Astrocyte (in vitro differentiated cells and primary cell): ENCODE measurements at regions not wholly inside any gene's neighbourhood (a gene's known extent, or its start where the extent isn't known, plus 50 kb on each side); places are given as distances from the start of the nearest gene placed in this dataset.

Experiments used
- DNase-seq: peaks from one replicate; pipeline ENCODE4 v3.0.0-alpha.2; 2010; ENCODE audit warnings: low read depth
- FAIRE-seq: peaks from 2 replicates; lab custom pipeline; 2011; peaks lifted over from hg19 to GRCh38; lab: Jason Lieb, UNC
- H2AFZ ChIP-seq: 2 replicates; pipeline ENCODE4 v1.6.0; 2012; ENCODE audit warnings: low read depth, low read length, inconsistent platforms
- H3K27ac ChIP-seq: 2 replicates; pipeline ENCODE4 v1.5.1; 2011; ENCODE audit warnings: low read depth, low read length, inconsistent platforms
- H3K27me3 ChIP-seq: 2 replicates; pipeline ENCODE4 v1.6.0; 2011; ENCODE audit warnings: low read length, inconsistent platforms; ENCODE audit not compliant: insufficient read depth
- H3K36me3 ChIP-seq: 2 replicates; pipeline ENCODE4 v1.5.1; 2011; ENCODE audit warnings: low read length, inconsistent platforms; ENCODE audit not compliant: insufficient read depth
- H3K4me1 ChIP-seq: 2 replicates; pipeline ENCODE4 v1.5.1; 2011; ENCODE audit warnings: low read length, inconsistent platforms; ENCODE audit not compliant: insufficient read depth
- H3K4me2 ChIP-seq: 2 replicates; pipeline ENCODE4 v1.6.0; 2012; ENCODE audit warnings: low read length, inconsistent platforms
- H3K4me3 ChIP-seq: 2 replicates; pipeline ENCODE4 v1.5.1; 2011; ENCODE audit warnings: low read depth, mild to moderate bottlenecking, low read length, inconsistent platforms; ENCODE audit not compliant: insufficient read depth
- H3K79me2 ChIP-seq: 2 replicates; pipeline ENCODE4 v1.6.0; 2012; ENCODE audit warnings: mild to moderate bottlenecking, low read length, inconsistent platforms; ENCODE audit not compliant: insufficient read depth
- H3K9ac ChIP-seq: 2 replicates; pipeline ENCODE4 v1.6.0; 2012; ENCODE audit warnings: mild to moderate bottlenecking, low read length, inconsistent platforms
- H3K9me3 ChIP-seq: 2 replicates; pipeline ENCODE4 v1.5.1; 2012; ENCODE audit warnings: low read depth, mild to moderate bottlenecking, low read length, inconsistent platforms; ENCODE audit not compliant: insufficient read depth
- H4K20me1 ChIP-seq: 2 replicates; pipeline ENCODE4 v1.6.0; 2012; ENCODE audit warnings: low read length, inconsistent platforms; ENCODE audit not compliant: insufficient read depth
- H3K27ac Mint-ChIP-seq: one replicate; pipeline ENCODE4 v1.8.0; 2021; ENCODE audit warnings: mild to moderate bottlenecking, mixed read lengths; ENCODE audit not compliant: unreplicated experiment
- H3K27me3 Mint-ChIP-seq: one replicate; pipeline ENCODE4 v1.8.0; 2021; ENCODE audit warnings: low read depth, mixed read lengths; ENCODE audit not compliant: unreplicated experiment
- H3K36me3 Mint-ChIP-seq: one replicate; pipeline ENCODE4 v1.8.0; 2021; ENCODE audit warnings: low read depth, mixed read lengths; ENCODE audit not compliant: unreplicated experiment
- H3K4me1 Mint-ChIP-seq: one replicate; pipeline ENCODE4 v1.8.0; 2021; ENCODE audit warnings: low read depth, mixed read lengths; ENCODE audit not compliant: unreplicated experiment
- H3K4me3 Mint-ChIP-seq: one replicate; pipeline ENCODE4 v1.8.0; 2021; ENCODE audit warnings: mild to moderate bottlenecking, moderate library complexity, mixed read lengths; ENCODE audit not compliant: unreplicated experiment
- H3K9me3 Mint-ChIP-seq: one replicate; pipeline ENCODE4 v1.8.0; 2021; ENCODE audit warnings: mild to moderate bottlenecking, mixed read lengths; ENCODE audit not compliant: unreplicated experiment
- EZH2 ChIP-seq: IDR thresholded peaks from 2 replicates; pipeline ENCODE4 v1.6.1; 2012; ENCODE audit warnings: mild to moderate bottlenecking, low read length, inconsistent platforms; ENCODE audit not compliant: insufficient read depth
- TF ChIP-seq, protein P1 (sequence below): IDR thresholded peaks from 2 replicates; pipeline ENCODE4 v1.5.1; 2011; ENCODE audit warnings: low read depth, mild to moderate bottlenecking, inconsistent platforms, low read length, moderate library complexity; ENCODE audit not compliant: insufficient read depth

- no peak overlapping the region for H3K4me3 ChIP-seq
- no peaks in the 10 kb centered on the region for H3K36me3 Mint-ChIP-seq
- no peaks in the 10 kb centered on the region for H3K36me3 ChIP-seq
- H3K9ac ChIP-seq: no peak overlapping the region
- H3K27me3 Mint-ChIP-seq: no peaks in the 10 kb centered on the region
- H3K27ac ChIP-seq: no peak overlapping the region
- H3K27ac Mint-ChIP-seq: no peak overlapping the region
- no peak overlapping the region for H3K4me2 ChIP-seq
- no peaks in the 10 kb centered on the region for H3K9me3 ChIP-seq
- H3K4me1 Mint-ChIP-seq: no peaks in the 10 kb centered on the region
- no peaks in the 10 kb centered on the region for H3K27me3 ChIP-seq
- H4K20me1 ChIP-seq: no peaks in the 10 kb centered on the region
- no peaks in the 10 kb centered on the region for H3K79me2 ChIP-seq
- DNase-seq (no peak), FAIRE-seq (no peak)
- H3K4me1 ChIP-seq: no peaks in the 10 kb centered on the region
- H3K4me3 Mint-ChIP-seq: no peak overlapping the region
- no peaks in the 10 kb centered on the region for H3K9me3 Mint-ChIP-seq
- no peak for TF ChIP-seq EZH2
- TF ChIP-seq, protein P1, sequence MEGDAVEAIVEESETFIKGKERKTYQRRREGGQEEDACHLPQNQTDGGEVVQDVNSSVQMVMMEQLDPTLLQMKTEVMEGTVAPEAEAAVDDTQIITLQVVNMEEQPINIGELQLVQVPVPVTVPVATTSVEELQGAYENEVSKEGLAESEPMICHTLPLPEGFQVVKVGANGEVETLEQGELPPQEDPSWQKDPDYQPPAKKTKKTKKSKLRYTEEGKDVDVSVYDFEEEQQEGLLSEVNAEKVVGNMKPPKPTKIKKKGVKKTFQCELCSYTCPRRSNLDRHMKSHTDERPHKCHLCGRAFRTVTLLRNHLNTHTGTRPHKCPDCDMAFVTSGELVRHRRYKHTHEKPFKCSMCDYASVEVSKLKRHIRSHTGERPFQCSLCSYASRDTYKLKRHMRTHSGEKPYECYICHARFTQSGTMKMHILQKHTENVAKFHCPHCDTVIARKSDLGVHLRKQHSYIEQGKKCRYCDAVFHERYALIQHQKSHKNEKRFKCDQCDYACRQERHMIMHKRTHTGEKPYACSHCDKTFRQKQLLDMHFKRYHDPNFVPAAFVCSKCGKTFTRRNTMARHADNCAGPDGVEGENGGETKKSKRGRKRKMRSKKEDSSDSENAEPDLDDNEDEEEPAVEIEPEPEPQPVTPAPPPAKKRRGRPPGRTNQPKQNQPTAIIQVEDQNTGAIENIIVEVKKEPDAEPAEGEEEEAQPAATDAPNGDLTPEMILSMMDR: no peak
- no peak overlapping the region for H2AFZ ChIP-seq
These were observed 740.5 kb downstream of the CBLN4 start for GRCh38 chr20:55264703-55265239.

GRCh38 chr20:55258559-55258958 is 746.8 kb downstream of the CBLN4 start:
- no peaks in the 10 kb centered on the region for H3K27me3 ChIP-seq
- Mint-ChIP-seq H3K4me3 (no peak overlapping the region), H3K27me3 (no peaks in the 10 kb centered on the region)

GRCh38 chr20:55255016-55255415 is 750.3 kb downstream of the CBLN4 start:
- Mint-ChIP-seq H3K4me3 (no peak overlapping the region), H3K36me3 (no peaks in the 10 kb centered on the region), H3K27ac (no peak overlapping the region), H3K9me3 (peaks cover 7% of the 10 kb centered on the region), H3K4me1 (no peaks in the 10 kb centered on the region), H3K27me3 (no peaks in the 10 kb centered on the region)
- Histone ChIP-seq H3K27me3 (no peaks in the 10 kb centered on the region), H3K27ac (no peak overlapping the region), H2AFZ (no peak overlapping the region), H3K4me2 (no peak overlapping the region), H3K9ac (no peak overlapping the region), H3K36me3 (no peaks in the 10 kb centered on the region), H4K20me1 (no peaks in the 10 kb centered on the region), H3K4me3 (no peak overlapping the region), H3K4me1 (no peaks in the 10 kb centered on the region), H3K9me3 (no peaks in the 10 kb centered on the region), H3K79me2 (no peaks in the 10 kb centered on the region)
- TF ChIP-seq EZH2: no peak
- TF ChIP-seq, protein P1: no peak
- FAIRE-seq (no peak), DNase-seq (no peak)

More at GRCh38 chr20:55258559-55258958, 746.8 kb downstream of the CBLN4 start:
- H3K4me1 Mint-ChIP-seq: no peaks in the 10 kb centered on the region
- Histone ChIP-seq H3K4me3 (no peak overlapping the region), H3K36me3 (no peaks in the 10 kb centered on the region), H3K4me1 (no peaks in the 10 kb centered on the region), H3K9ac (no peak overlapping the region), H2AFZ (no peak overlapping the region), H3K79me2 (no peaks in the 10 kb centered on the region), H3K27ac (no peak overlapping the region), H4K20me1 (no peaks in the 10 kb centered on the region), H3K4me2 (no peak overlapping the region), H3K9me3 (no peaks in the 10 kb centered on the region)
- no peak for DNase-seq
- no peaks in the 10 kb centered on the region for H3K9me3 Mint-ChIP-seq
- H3K36me3 Mint-ChIP-seq: no peaks in the 10 kb centered on the region
- no peak for FAIRE-seq
- TF ChIP-seq, protein P1: no peak
- no peak for TF ChIP-seq EZH2
- no peak overlapping the region for H3K27ac Mint-ChIP-seq
